ENCODE measurements at regions not wholly inside any gene's neighbourhood (a gene's known extent, or its start where the extent isn't known, plus 50 kb on each side); places are given as distances from the start of the nearest gene placed in this dataset.

GRCh38 chr13:73365681-73366080 is 306.9 kb downstream of the KLF5 start:
- H3K36me3 ChIP-seq (ENCODE audit: control insufficient read depth in 1 of 2, insufficient read depth in 2 of 2, low read length in 2 of 2): no peaks in the 10 kb centered on the region
- ChIA-PET CTCF (no interaction called here), POLR2A (no interaction called here), RAD21 (ENCODE audit: low non-redundant PET in 1 of 2, low total read pairs in 2 of 2, uncharacterized antibody in 2 of 2, unreplicated experiment in 2 of 2) (no interaction called here)
- no peaks in the 10 kb centered on the region for H3K79me2 ChIP-seq (ENCODE audit: insufficient read depth, low read length)
- H4K20me1 ChIP-seq (ENCODE audit: insufficient read depth): no peaks in the 10 kb centered on the region
- H3K4me2 ChIP-seq (ENCODE audit: low read length): no peak overlapping the region
- ATAC-seq (no peak), DNase-seq (ENCODE audit: low read depth, low spot score) (no peak)
- no peak overlapping the region for H2AFZ ChIP-seq (ENCODE audit: low read depth, low read length, poor library complexity, severe bottlenecking)
- H3K4me3 ChIP-seq (replicated peaks in 1 of 2; ENCODE audit: low read depth in 1 of 2, low read length in 2 of 2): no peak overlapping the region
- no peaks in the 10 kb centered on the region for H3K9me2 ChIP-seq (ENCODE audit: insufficient read depth)
- H3K27me3 ChIP-seq (ENCODE audit: insufficient read depth, low read length): no peaks in the 10 kb centered on the region
- H3K4me1 ChIP-seq (ENCODE audit: control insufficient read depth in 1 of 2, insufficient read depth in 2 of 2, low read length in 2 of 2): peaks cover 0 to 8% of the 10 kb centered on the region in 2 experiments; a peak in 1 of 4 replicates
- peak; percentile 10; the same call in 1 of the 2 replicates for TF ChIP-seq FOSL1 (IDR thresholded peaks at IDR 0.05; ENCODE audit: low read depth)
- no peak for TF ChIP-seq JUND (IDR thresholded peaks at IDR 0.05)
- TF ChIP-seq ZBTB33 (IDR thresholded peaks at IDR 0.05; ENCODE audit: extremely low read depth, insufficient replicate concordance, low read length): no peak
- no peaks in the 10 kb centered on the region for H3K9me3 ChIP-seq (ENCODE audit: control insufficient read depth in 1 of 2, insufficient read depth in 1 of 2, low read depth in 1 of 2, low read length in 2 of 2)
- no peak overlapping the region for H3K27ac ChIP-seq (ENCODE audit: low read depth, low read length)
- BruUV-seq (replicated peaks): no TSS peak
- H3K9ac ChIP-seq (ENCODE audit: low read length): no peak overlapping the region
- intact Hi-C loops (cut with micrococcal nuclease): no loop called here

- DNase-seq (ENCODE audit: low read depth, low spot score) (no peak), ATAC-seq (no peak)
- no peak for TF ChIP-seq POLR2AphosphoS5 (IDR thresholded peaks at IDR 0.05; ENCODE audit: low read depth, low read length)
- Histone ChIP-seq H2AFZ (ENCODE audit: low read depth, low read length, poor library complexity, severe bottlenecking) (no peak overlapping the region), H3K9me2 (ENCODE audit: insufficient read depth) (no peaks in the 10 kb centered on the region), H3K4me3 (replicated peaks in 1 of 2; ENCODE audit: low read depth in 1 of 2, low read length in 2 of 2) (no peak overlapping the region), H3K9me3 (ENCODE audit: control insufficient read depth in 1 of 2, insufficient read depth in 1 of 2, low read depth in 1 of 2, low read length in 2 of 2) (no peaks in the 10 kb centered on the region), H3K27ac (ENCODE audit: low read depth, low read length) (no peak overlapping the region), H3K9ac (ENCODE audit: low read length) (no peak overlapping the region), H4K20me1 (ENCODE audit: insufficient read depth) (no peaks in the 10 kb centered on the region), H3K4me2 (ENCODE audit: low read length) (no peak overlapping the region), H3K36me3 (ENCODE audit: control insufficient read depth in 1 of 2, insufficient read depth in 2 of 2, low read length in 2 of 2) (no peaks in the 10 kb centered on the region), H3K27me3 (ENCODE audit: insufficient read depth, low read length) (no peaks in the 10 kb centered on the region), H3K79me2 (ENCODE audit: insufficient read depth, low read length) (no peaks in the 10 kb centered on the region), H3K4me1 (ENCODE audit: control insufficient read depth in 1 of 2, insufficient read depth in 2 of 2, low read length in 2 of 2) (peaks cover 0 to 8% of the 10 kb centered on the region in 2 experiments; a peak in 1 of 4 replicates)
- intact Hi-C loops (cut with micrococcal nuclease): no loop called here
- no TSS peak for BruUV-seq (replicated peaks)
- ChIA-PET POLR2A (no interaction called here), CTCF (no interaction called here), RAD21 (ENCODE audit: low non-redundant PET in 1 of 2, low total read pairs in 2 of 2, uncharacterized antibody in 2 of 2, unreplicated experiment in 2 of 2) (no interaction called here)
Observed at GRCh38 chr13:73365252-73365651, 306.4 kb downstream of the KLF5 start.

Measured in HCT116 (cell line).